ENCODE measurements at regions not wholly inside any gene's neighbourhood (a gene's known extent, or its start where the extent isn't known, plus 50 kb on each side); places are given as distances from the start of the nearest gene placed in this dataset.

DNA sequence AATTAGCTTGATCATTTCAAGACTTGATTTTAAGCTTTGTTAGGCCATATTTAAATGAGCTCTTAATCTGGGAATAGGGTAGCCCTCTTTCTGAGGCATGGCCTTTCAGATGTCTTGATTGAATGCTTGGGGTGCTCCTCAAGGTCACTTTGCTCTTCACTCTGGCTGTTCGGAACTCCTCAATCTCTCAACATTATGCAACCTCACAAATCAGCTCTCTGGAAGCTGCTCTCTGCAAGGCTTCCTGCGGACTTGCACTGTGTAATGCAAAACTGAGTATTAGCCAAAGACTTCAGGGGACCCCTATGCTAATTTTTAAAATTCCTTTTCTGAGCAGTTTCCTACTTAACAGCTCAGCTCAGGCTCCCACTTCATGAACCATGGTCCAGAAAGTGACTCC lies 398.3 kb downstream of the PRDM5 start:
- DNase-seq, result no peak

DNA sequence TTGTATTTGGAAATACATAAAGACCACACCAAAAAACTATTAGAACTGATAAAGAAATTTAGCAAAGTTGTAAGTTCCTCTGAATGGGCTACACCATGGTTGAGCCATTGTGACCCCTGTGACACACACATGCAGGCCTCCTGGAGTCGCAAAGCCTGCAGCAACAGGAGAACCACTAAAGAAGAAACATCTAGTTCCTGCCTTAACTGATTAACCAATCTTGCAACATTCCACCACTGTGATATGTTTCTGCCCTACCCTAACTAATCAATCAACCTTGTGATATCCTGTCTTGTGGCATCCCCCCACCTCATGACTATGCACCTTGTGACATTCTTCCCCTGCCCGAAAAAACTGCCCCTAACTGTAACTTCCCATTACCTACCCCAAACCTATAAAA lies 401.8 kb downstream of the PRDM5 start:
- no peak for DNase-seq

DNA sequence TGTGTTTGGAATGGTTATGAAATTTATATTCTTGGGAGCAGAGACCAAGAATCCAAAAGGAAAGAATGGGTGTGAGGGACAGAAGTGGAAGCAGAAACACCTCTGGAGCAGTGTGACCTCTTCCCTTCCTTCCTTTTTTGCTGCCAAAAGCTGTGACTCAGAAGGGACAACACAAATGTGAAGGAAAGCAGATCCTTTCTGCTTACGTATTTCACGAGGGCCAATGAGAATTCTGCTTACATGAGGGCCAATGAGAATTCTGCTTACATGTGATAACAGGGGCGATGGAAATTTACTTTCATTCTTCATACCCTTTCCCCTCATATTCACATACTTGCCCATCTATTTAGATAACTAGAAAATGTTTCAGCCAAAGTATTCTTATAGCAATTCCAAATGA lies 404.6 kb downstream of the PRDM5 start:
- DNase-seq, result no peak

DNA sequence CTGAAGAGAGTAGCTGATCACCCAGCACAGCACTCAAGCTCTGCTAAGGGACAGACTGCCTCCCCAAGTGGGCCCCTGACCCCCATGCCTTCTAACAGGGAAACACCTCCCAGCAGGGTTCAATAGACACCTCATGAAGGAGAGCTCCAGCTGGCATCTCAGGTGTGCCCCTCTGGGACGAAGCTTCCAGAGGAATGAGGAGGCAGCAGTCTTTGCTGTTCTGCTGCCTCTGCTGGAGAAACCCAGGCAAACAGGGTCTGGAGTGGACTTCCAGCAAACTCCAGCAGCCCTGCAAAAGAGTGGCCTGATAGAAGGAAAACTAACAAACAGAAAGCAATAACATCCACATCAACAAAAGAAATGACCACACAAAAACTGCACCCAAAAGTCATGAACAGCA lies 412.8 kb downstream of the PRDM5 start:
- no peak for DNase-seq

DNA sequence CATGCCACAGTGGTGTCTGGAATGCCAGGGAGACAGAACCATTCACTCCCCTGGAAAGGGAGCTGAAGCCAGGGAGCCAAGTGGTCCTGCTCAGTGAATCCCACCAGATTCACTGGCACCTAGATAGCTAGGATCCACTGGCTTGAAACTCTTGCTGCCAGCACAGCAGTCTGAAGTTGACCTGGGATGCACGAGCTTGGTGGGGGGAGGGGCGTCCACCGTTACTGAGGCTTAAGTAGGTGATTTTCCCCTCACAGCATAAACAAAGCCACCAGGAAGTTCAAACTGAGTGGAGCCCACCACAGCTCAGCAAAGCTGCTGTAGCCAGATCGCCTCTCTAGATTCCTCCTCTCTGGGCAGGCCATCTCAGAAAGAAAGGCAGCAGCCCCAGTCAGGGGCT lies 413.3 kb downstream of the PRDM5 start:
- DNase-seq, result no peak

DNA sequence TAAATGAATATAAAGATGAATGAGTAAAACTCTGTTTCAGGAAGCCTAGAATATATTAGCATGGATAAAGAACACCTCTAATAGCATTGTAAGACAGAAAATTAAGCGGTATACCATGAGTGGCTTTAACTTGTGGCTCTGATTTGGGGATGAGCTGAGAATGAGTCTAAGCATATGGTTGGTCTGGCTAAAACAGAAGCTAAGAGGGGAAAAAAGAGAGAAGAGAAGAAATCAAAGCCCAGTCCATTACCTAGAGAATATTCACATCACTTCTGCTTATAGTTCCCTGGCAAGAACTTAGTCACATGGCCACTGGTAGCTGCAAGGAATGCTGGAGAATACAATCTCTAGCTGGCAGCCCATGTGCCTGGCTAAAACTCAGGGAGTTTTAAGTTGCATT lies 414.5 kb downstream of the PRDM5 start:
- DNase-seq, result no peak

DNA sequence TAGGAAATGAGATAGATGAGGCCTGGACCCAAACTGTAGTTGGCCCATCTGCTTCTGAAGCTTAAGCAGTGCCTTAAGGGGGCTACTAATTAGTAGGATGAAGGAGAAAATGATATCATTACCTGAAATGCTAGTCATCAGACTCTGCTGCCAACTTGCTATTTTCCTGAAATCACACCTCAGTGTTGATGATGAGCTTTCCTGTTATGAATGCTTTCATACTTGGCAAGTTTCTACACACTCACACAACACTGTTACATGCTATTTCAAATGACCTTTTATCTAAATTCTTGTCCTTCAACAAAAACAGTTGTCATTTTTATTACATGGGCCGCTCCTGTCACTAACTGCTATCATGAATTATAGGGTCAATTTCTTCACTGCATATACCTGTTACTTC lies 416.0 kb downstream of the PRDM5 start:
- no peak for DNase-seq

DNA sequence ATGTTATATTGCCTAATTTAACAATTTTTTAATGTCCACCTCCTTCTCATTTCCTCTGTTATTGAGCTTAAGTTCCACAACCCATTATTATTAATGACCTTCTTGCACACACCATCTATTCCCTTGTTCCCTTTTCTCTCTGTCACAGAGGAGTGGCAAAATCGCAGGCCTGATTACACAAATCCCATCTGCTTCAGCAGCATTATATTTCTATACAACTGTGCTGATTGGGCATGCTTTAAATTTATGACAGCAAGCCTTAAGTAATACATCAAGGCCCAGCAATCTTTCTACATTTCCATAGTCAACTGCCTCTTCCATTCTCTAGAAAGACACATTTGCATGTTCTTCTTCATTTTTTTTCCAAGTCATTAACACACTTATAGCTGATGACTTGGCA lies 423.8 kb downstream of the PRDM5 start:
- DNase-seq, result no peak

DNA sequence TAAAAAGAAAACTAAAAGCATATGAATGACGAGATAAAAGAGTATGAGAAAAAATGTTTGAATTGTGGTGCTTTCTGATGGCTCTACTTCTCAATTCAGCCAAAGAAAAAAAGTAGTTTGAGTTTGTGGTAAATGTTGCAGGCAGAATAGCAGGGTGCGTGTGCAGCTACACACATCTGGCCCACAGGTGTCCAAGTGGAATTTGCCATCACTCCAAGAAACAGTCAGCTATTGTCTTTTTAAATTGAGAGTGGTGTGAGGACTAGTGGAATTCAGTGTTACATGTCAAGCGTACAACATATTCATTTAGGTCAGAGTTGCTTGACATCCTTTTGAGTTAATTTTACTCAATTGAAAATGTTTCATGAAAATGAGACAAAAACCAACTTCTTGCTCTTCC lies 424.8 kb upstream of the MAD2L1 start:
- DNase-seq, result no peak

DNA sequence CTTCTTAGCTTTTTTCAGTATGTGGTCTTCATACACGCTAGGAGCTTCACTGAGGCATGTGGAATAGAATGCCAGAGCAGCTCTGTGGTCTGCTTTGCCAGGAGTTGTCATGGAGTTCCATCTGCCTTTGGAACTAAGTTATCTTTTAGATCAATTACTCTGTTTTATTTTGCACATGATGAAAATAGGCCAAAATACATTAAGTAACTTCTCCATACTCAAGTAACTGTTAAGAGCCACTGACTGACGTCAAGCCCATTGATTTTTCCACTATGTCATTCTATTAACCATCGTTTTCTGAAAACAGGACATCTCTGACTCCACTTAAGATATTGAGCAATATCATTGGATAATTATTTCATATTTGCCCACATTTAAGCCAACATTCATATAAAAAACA lies 415.1 kb upstream of the MAD2L1 start:
- no peak for DNase-seq

DNA sequence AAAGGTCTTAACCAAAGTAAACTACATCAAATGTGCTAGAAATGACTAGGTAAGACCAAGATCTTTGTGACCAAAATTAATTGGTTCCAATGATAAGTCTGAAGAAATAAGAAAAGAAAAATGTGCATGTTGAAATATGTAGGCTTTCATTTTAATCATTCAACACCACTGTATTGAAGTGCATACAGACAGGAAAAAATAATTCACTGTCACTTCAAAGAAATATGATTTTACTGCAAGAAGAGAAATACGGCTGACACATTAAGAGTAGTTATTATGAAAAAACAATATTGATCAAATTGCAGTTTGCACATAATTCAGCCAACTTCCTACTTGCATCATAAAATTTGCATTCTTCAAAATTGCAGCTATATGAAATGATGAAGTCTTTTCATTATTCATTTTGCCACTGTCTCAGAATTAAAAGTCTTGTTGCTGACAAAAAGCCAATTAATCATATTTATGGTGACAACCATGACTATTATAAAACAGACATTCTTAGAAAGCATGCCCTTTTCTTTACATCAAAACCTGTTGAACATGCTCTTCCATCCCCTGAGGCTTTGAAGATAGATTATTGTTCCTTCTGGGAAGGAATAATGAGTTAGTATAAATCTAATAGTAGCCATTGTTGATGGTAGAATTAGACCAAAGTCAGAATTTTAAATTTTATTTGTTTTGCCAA lies 405.9 kb upstream of the MAD2L1 start:
- no peak for DNase-seq

DNA sequence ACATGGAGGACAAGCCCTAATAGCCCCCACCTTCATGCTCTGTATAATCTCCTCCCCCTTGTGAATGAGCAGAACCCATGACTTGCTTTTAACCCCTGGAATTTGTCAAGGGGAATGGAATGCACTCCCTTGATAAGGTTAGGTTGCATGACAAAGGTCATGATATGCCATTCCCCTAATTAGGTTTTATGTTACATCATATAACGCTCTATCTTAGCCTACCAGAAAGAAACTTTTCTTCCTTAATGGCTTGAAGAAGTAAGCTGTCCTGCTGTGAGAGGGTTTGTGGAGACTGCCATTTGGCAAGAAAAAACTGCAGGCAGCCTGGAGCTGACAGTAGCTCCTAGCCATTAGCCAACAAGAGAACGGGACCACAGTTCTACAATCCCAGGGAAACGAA lies 399.8 kb upstream of the MAD2L1 start:
- no peak for DNase-seq

DNA sequence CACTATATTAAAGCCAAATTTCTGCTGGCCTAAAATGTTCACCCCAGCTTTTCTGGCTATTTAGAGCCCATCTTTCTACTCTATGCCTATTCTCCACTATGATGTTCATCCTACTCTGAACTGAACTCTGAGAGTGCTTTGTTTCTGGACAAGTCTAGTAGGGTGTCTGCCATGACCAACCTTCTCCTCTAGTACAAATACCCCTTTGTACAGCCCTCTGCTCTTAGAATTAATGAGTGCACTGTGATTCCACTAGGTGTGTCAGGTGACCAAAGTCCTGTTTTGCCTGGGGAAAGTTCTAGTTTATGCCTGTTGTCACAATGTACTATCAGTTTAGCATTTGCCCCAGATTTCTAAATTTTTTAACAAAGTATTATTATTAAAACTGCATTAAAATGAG lies 388.1 kb upstream of the MAD2L1 start:
- DNase-seq, result no peak

DNA sequence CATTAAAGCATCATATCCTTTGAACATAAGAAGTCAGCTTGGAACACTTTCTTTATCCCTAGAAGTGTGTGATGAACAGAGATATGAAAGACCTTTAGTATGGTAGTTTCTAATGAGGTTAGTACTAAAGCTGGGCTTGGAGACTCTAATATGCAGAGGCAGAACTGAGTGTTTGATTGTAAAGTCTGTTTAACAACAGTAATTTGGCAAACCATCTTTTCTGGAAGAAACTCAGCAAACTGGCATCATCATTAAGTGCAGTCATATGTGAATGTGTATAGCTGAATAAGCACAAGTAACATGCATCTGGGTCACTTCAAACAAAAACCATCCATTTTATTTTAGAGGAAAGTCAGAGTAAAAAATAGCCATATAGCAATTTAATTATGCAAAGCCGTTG lies 385.9 kb upstream of the MAD2L1 start:
- no peak for DNase-seq

DNA sequence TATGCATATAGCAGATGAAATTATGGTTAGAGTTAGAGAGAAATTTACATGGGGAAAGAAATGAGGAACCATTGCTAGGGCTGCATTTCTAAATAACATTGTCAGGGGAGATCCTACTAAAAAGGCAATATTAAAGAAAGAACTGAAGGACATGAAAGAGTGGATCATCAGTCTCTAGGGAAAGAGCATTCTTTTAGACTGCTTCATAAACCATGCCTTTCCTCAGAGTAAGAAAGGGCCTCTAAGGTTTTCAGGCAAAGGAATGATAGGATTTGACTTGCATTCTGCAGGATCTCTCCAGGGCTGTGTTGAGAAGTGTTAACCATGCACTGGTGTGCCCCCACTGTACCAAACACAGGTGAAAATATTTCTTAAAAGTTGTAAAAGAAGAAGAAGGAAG lies 385.4 kb upstream of the MAD2L1 start:
- no peak for DNase-seq

DNA sequence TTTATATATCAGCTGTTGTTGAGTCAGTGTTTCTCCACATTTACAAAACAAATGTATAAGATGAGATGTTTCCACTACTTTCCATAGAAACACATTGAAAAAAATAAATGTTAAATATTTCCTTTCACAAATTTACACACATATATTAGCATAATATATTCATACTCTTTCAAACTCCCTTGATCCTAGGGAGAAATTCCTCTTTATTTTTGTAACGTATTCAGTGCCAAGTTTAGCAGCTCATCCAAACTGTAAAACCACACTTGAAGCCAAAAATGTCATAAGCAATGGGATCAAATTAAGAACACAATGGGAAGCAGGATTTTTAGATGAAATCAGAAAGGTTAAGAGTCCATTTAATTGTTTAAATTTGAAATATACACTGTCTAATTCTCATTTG lies 381.1 kb upstream of the MAD2L1 start:
- DNase-seq, result no peak

DNA sequence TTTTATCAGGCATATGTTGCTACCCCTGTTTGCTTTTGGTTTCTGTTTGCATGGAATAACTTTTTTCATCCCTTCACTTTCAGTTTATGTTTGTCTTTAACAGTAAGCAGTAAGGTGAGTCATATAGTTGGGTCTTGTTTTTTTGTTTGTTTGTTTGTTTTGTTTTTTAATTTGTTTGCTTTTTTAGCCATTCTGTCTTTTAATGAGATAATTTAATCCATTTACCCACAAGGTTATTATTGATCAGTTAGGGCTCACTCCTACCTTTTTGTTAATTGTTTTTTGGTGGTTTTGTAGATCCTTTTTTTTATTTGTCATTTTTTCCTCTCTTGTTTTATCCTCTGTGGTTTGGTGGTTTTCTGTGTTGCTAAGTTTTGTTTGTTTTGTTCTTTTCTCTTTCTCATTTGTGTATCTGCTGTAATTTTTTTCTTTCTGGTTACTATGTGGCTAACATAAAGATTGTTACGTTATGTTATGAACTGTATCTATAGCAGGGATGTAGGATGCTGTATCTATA lies 379.5 kb upstream of the MAD2L1 start:
- DNase-seq, result no peak

DNA sequence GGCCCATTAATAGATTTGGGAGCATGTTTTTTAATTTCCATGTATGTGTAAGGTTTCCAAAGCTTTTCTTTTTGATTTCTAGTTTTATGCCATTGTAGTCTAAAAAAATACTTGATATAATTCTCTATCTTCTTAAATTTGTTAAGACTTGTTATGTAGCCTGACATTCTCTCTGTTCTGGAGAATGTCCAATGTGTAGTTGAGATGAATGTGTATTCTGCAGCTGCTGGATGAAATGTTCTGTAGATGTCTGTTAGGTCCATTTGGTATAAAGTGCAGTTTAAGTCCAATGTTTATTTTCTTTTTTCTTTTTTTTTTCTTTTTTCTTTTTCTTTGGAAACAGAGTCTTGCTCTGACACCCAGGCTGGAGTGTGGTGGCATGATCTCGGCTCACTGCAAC lies 378.5 kb upstream of the MAD2L1 start:
- DNase-seq, result no peak

DNA sequence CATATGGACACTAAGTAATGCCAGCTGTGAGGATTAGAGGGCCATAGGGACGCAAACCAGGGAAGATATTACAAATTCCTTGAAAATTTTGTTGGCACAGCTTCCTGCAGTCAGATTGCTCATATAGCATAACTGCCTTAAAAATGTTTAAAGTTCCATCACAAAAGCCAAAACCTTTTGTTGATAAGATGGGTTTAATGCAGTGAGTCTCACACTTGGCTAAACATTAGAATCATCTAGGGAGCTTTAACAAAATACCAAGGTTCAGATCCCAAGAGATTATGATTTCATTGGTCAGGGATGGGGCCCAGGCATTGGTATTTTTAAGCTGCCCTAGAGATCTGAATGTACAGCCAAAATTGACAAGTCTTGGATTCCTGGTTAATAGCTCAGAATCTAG lies 376.5 kb upstream of the MAD2L1 start:
- no peak for DNase-seq

DNA sequence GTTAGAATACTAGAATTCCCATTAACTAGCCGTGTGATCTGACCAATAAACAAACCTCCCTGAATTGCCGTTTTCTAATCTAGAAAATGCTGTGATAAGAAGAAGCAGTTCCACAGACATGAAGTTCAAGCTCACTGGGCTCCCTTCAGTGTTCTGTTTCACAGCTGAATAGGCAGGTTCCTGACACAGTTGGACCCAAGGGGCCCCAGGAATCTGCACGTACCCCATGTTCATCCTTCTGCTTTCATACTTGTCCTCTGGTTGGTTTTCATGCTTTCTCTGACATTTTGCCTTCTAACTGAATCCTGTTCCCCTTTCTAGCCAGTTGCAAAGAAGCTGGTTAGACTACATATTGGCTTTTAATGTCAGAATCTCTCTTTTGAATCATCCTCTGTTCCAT lies 374.1 kb upstream of the MAD2L1 start:
- no peak for DNase-seq

DNA sequence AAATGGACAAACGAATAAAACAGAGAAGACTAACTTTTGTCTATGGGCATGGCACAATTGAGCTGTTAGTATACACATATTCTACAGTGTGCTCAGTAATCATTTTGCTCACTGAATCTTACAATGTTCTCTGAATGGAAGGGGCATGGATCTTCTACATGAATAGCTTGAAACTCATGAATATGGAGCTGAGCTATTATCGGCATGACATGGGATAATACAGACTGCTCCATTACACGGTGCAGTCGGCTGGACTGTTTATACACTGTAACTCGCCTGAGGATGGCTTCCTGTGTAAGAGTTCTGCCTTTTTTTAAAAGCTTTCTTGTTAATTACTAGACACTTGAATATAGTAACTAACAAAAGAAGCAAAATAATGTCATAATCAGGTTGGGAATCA lies 368.5 kb upstream of the MAD2L1 start:
- no peak for DNase-seq

DNA sequence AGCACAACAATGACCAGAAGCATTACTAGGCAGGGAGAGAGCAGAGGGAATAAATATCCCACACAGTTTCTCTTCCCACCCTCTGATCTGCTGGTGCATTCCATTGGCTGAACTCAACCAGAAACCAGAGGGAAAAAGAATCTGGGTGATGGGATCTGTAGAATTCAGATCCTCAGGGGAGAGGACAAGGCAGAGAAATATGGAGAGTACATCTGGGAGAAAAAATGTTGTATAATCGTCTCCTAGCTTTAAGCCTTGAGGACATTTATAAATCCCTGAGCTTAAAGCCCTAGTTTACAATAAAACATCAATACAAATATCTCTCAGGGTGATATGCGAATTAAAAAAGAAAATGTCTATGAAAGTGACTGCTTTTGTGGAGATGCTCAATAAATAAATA lies 368.1 kb upstream of the MAD2L1 start:
- DNase-seq, result no peak

DNA sequence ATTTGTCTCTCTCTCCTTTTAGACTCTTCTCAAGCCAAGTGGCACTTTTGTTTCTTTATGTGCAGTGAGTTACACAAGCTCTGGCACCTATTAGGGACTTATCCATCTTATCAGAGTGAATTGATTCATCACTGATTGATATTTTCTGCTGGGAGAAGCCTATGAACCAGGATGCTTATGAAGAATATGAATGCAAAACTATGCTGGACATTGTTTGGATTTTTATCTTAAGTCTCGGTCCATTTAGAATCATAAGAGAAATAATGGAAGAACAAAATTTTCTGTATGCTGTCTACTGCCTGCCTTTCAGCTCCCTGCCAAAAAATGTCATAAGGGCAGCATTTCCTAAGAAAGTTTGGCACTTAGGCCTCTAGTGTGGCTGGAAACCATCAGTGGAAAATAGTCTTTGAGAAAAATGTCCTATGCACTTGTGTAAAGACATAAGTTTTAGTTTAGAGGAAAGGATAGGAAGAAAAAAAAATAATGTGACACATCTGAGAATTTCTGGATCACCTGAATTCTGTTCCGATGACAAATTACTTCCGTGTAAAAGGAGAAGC lies 365.7 kb upstream of the MAD2L1 start:
- no peak for DNase-seq

DNA sequence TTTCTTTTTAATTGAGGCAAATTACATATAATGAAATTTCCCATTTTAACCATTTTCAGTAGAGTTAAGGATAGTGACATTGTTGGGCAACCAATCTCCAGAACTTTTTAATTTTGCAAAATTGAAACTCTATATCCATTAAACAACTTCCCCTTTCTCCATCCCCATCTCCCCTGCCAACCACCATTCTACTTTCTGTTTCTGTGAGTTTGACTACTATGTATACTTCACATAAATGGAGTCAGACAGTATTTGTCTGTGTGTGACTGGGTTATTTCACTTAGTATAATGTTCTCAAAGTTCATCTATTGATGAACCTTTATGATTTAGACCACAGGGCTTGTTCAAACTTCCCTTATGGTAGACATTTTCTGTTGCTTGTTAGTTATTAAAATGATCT lies 364.5 kb upstream of the MAD2L1 start:
- no peak for DNase-seq

DNA sequence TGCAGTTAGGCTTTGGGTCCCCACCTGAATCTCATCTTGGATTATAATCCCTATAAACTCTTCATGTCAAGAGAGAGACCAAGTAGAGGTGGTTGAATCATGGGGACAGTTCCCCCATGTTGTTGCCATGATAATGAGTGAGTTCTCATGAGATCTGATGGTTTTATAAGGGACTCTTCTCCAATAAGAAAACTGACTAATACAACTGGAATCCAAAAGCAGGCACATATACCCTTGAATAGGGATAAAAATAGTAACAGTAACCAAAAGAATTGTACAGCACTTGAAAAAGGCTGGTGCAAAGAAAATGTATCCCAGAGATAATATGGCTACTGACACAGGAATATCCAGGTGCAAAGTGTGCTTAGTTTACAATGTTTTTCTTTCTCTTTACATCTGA lies 351.5 kb upstream of the MAD2L1 start:
- DNase-seq, result no peak

All from suppressor macrophage (primary cell).